Pulmonary artery endothelial cell (primary cell): ENCODE measurements at regions not wholly inside any gene's neighbourhood (a gene's known extent, or its start where the extent isn't known, plus 50 kb on each side); places are given as distances from the start of the nearest gene placed in this dataset.

Experiments
- DNase-seq: peaks from one replicate; pipeline ENCODE4 v3.0.0-alpha.2; 2011; ENCODE audit warnings: low read depth, low spot score

GRCh38 chr3:148208975-148209374, 488.7 kb upstream of the AGTR1 start:
- DNase-seq = no peak

DNA sequence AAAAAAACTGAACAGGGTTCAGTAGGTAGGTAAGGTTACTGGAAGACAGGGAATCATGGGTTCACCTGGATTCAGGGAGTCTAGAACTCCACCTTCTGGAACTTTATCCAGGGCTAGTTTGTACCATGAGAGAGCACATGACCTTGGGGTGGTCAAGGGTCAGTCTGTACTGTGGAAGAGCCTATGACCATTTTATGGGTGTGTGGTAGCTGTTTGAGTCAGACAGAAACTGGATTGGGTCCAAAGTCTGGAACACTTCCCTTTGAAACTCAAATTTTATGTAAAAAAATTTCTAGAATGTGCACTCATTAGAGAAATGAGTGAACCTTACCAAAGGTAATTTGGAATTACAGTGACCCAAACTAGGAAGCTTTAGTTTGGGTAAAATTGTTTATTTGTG, 486.0 kb upstream of the AGTR1 start:
- DNase-seq = no peak

DNA sequence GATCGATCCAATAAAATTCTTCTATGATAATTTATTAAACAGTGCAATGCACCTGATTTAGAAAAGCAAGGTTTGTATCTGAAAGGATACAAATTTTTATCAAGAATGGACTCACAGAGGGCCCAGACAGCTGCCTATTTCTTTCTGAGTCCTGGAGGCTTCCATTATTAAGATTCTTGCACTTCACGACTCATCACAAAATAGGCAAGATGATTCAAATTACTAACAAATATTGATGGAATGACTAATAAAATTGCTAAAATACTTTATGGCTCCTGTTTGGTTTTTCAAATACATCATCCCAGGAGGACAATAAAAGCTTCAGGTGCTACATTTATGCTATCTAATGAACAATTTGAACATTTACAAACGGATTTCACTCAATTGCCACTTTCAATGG, 483.0 kb upstream of the AGTR1 start:
- no peak for DNase-seq

- no peak for DNase-seq
Observed at GRCh38 chr3:148217317-148217716, 480.4 kb upstream of the AGTR1 start.

DNA sequence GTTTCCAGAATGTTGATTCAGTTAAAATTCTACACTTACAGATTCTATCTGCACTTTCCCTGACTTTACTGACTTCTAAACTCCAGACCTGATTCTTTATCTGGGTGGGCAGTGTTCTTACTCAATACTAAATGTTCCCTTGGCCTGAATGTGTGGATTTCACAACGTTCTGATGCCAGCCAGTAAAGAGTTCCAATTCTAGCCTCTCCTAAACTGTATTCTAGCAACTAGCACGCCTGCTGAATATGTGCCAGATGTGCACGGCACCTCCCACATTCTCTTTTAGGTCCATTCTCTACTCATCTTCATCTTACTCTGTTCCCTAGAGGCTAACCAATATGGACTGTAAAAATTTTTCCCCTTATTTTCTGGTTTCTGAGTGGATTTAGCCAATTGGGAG, 479.5 kb upstream of the AGTR1 start:
- no peak for DNase-seq

- no peak for DNase-seq
Observed at GRCh38 chr3:148219999-148220398, 477.7 kb upstream of the AGTR1 start.

- DNase-seq = no peak
Observed at GRCh38 chr3:148221303-148221702, 476.4 kb upstream of the AGTR1 start.

GRCh38 chr3:148223266-148223665, 474.4 kb upstream of the AGTR1 start:
- DNase-seq = no peak

DNA sequence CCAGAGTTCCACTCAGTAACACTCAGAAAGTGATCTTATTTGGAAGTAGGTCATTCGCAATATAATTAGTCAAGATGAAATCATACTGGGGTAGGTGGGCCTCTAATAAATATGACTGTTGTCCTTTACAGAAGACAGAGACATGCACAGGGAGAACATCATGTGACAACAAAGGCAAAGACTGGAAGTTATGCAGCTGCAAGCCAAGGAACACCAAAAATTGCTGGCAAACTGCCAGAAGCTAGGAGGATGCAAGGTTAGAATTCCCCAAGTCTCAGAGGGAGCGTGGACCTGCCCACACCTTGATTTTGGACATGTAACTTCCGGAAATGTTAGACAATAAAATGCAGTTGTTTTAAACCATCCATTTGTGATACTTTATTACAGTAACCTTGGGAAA, 471.5 kb upstream of the AGTR1 start:
- no peak for DNase-seq

DNA sequence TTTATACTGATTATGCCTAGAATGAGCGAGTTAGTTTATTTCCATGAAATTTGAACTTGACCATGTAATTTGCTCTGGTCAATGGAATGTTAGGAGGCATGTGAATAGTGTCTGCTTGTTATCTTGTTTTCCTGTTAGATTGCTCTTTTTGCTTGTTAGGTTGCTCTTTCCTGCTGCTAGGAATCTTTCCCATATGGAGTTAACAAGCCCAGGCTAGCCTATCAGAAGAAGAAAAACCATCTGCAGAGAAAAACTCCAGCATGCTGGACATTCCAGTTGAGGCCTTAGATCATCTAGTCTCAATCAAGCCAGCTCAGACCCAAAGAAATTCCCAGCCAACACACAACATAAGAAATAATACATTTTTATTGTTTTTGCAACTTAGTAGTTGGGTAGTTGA, 470.2 kb upstream of the AGTR1 start:
- DNase-seq = no peak

DNA sequence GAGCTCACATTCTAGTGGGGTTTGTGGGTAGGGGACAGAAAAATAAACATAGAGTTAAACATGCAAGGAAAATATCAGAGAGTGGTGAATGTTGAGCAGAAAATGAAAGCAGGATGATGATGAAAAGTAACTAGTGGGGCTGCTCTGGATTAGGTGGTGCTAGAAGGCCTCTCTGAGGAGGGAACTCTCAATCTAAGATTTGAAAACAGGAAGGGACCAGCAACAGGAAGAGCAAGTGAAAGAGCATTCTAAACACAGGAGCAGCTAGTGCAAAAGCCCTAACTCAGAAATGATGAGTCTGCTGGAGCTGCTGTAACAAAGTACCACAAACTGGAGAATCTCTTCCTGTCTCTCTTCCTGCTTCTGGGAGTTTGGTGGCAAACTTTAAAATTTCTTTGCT, 468.6 kb upstream of the AGTR1 start:
- no peak for DNase-seq

GRCh38 chr3:148230473-148230872, 467.2 kb upstream of the AGTR1 start:
- DNase-seq = no peak

- no peak for DNase-seq
Observed at GRCh38 chr3:148232389-148232788, 465.3 kb upstream of the AGTR1 start.

DNA sequence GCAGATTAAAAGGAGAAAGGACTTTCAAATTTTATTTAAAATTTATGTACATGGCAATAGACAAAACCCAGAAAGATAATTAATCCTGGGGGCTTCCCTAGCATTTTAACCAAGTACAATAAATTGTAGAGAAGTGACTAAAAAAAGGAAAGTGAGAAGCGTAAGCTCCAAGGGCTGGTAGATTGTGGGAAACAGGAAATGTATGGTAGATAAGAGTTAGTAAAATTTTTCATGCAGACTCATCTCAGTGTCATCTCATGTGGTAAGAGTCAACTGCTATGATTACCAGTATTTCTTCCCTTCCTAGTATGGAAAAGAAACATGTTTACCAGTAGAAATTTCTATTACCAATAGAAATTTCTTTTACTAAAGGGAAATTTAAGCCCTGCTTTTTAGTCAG, 464.3 kb upstream of the AGTR1 start:
- DNase-seq = no peak

DNA sequence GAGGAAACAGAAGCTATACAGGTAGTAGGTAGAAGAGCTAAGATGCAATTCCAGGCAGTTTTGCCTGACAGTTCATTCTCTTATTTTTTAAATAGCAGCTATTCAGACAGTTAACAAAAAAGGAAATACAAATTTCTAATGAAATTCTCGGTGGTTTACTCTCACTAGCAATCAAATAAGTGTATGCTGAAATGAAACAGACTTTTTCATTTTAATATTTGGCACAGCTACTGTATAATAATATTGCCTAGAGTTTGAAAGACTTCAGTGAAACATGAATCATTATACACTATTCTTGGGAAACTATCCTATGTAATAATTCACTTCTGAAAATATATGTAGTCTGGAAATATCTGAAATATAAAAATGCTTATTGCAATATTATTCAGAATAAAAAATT, 463.2 kb upstream of the AGTR1 start:
- no peak for DNase-seq

DNA sequence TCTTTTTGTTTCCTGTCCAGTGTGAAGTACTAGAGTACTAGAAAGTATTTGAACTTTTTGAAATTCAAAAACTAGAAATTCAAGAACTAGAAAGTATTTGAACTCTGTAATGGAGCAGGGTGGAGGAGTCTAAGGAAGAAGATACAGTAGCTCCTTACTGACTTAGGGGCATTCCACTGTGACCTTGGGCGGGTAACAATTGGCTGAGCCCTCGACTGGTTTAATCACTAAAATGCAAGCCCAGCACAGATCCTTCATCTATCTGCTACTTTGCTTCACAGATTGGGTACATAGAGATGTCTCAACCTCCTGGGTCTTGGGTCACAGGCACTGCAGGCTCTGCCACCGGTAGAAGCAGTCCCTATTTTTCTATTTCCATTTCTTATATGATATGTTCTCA, 462.1 kb upstream of the AGTR1 start:
- no peak for DNase-seq

GRCh38 chr3:148238421-148238821, 459.3 kb upstream of the AGTR1 start:
- no peak for DNase-seq

DNA sequence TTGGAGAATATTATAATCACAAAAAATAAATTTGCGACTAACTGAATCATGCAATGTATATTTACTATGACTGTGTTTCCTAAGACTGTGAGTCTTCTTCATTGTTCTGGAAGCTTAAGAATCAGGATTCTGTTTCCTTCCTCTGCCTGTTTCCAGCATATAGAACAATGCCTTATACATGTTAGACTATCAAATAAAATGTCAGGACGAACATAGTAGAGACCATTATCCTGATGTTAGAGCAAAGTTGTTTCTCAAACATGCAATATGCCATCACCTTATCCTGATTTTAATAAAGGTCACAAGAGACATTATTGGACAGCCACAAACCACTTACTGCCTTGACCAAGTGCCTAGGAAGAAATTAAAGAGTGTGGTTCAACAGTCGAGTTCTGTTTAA, 457.4 kb upstream of the AGTR1 start:
- no peak for DNase-seq

GRCh38 chr3:148243609-148244008, 454.1 kb upstream of the AGTR1 start:
- DNase-seq = no peak

DNA sequence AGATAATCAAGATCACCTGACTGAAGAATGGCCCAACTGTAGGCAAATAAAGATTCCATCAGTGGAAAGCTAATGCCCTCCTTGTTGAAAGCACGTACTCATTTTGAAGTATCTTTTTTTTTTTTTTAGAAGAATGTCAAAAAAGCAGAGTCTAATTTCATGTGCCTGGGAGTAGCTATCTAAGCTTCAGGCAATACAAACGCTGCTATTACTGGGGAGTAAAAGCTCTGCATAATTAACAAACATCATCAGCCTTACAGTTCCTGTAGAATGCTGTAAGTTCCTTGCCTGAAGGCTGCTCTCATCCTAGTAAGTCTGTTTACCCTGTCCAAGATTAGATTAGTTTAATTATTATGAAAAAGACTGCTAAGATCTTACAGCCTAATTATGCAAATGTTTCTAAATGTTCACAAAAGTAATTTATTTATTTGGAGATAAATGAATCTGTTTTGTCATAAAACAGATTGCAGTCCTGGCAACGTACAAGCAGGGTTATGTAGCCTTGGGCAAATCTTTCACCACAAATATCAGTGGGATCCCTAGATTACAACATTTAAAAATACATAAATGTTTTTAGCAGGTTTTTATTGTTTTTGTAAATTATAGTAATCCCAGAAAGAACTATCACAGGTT, 451.3 kb upstream of the AGTR1 start:
- no peak for DNase-seq

GRCh38 chr3:148253713-148254112, 444.0 kb upstream of the AGTR1 start:
- DNase-seq = no peak

DNA sequence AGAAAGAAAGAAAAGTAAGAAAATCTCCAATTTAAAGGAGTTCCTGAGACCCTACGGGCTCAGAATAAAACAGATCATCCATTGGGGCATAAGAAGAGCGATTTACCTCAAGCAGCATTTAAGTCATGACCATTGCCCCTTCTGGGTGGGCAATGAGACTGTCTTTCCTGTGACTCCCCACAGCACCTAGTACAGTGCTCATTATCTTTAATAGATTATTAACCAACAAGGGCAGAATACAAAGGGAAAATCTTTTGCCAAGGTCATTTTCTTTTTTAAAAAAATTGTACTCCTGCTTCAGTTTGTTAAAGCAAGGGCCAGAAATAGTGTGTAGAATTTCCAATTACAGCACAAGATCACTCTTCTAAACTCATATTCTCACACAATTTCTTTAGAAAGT, 443.3 kb upstream of the AGTR1 start:
- DNase-seq = no peak

DNA sequence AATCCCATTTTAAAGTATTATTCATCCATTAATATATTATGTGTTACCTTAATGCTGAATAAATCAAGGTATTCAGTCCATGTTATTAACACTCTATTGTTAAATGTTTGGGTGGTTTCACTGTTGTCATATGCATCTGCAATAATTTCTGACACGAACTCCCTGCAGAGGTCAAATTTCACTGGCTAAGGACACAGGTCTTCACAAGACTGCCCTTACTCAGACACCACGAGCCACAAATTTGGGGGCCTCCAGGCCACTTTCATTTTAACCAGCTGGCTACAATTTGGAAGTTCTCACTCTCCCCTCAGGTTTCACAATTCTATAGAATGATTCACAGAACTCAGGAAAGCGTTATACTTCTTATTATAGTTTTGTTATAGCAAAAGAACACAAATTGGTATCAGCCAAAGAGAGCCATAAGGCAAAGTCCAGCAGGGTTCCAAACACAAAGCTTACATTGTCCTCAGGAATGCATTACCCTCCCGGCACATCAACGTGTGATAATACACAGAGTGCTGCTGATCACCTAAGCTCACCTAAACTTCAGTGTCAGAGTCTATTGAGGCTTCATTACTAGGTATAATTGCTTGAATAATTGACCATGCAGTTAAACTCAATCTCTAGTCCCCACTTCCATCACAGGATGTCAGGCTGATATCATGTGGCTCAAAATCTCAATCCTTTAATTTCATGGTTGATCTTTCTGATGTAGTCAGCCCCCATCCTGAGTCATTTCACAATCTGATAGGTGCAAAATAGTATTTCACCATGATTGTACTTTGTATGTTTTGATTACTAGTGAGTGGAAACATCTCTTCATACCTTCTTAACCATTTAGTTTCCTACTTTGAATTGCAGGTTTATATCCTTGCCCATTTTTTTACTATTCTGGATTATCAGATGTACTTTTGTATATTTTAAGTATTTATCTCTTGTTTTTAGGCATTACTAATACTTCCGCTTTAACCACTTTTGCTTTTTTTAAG, 441.4 kb upstream of the AGTR1 start:
- DNase-seq = no peak
